Activated CD8-positive, alpha-beta T cell treated with anti-CD3 and anti-CD28 coated beads, Interleukin-2, amount 10 ng/mL, durations not matched to agents 7 days and 5 days (primary cell): ENCODE measurements at regions not wholly inside any gene's neighbourhood (a gene's known extent, or its start where the extent isn't known, plus 50 kb on each side); places are given as distances from the start of the nearest gene placed in this dataset.

Experiments used
- ATAC-seq: fragments of 150-1000 bp; cut with Tn5 transposase; one replicate; pipeline ENCODE4 v1.10.0; 2021; ENCODE audit warnings: moderate library complexity
- CTCF ChIA-PET: fragments of 350-600 bp; sonication (Branson Sonifier 250); formaldehyde crosslinking; loops from one replicate; lab custom pipeline; 2021; ENCODE audit warnings: antibody characterized with exemption; lab: Charles Lee
- POLR2A ChIA-PET: fragments of 350-600 bp; sonication (Branson Sonifier 250); formaldehyde crosslinking; loops from one replicate; lab custom pipeline; 2021; ENCODE audit warnings: antibody characterized with exemption; lab: Charles Lee
- DNase-seq: peaks from one replicate; pipeline ENCODE4 v3.0.0-alpha.2; 2020
- H3K27ac Mint-ChIP-seq: one replicate; pipeline ENCODE4 v1.8.0; 2021; ENCODE audit warnings: mild to moderate bottlenecking, mixed read lengths
- H3K27me3 Mint-ChIP-seq: one replicate; pipeline ENCODE4 v1.8.0; 2021; ENCODE audit warnings: low read depth, mixed read lengths
- H3K36me3 Mint-ChIP-seq: one replicate; pipeline ENCODE4 v1.8.0; 2021; ENCODE audit warnings: low read depth, mixed read lengths
- H3K4me1 Mint-ChIP-seq: one replicate; pipeline ENCODE4 v1.8.0; 2021; ENCODE audit warnings: low read depth, mixed read lengths
- H3K4me3 Mint-ChIP-seq: one replicate; pipeline ENCODE4 v1.8.0; 2021; ENCODE audit warnings: mild to moderate bottlenecking, mixed read lengths
- H3K9me3 Mint-ChIP-seq: one replicate; pipeline ENCODE4 v1.8.0; 2022; ENCODE audit warnings: mixed read lengths; ENCODE audit not compliant: insufficient read depth

- no peaks in the 10 kb centered on the region for H3K4me1 Mint-ChIP-seq
- ChIA-PET POLR2A (interaction anchor here (0.6 kb wide), 1 partner anchor 41 kb away, joined by 3 read pairs; no protein-coding TSS in a partner anchor), CTCF (no interaction called here)
- H3K9me3 Mint-ChIP-seq: no peaks in the 10 kb centered on the region
- H3K36me3 Mint-ChIP-seq: no peaks in the 10 kb centered on the region
- ATAC-seq (no peak), DNase-seq (no peak)
- no peak overlapping the region for H3K27ac Mint-ChIP-seq
- no peak overlapping the region for H3K4me3 Mint-ChIP-seq
- no peaks in the 10 kb centered on the region for H3K27me3 Mint-ChIP-seq
Measured at GRCh38 chr20:60470366-60470765, 512.1 kb downstream of the CDH26 start.

GRCh38 chr20:60473211-60473610 lies 515.0 kb downstream of the CDH26 start:
- DNase-seq (no peak), ATAC-seq (no peak)
- ChIA-PET POLR2A (no interaction called here), CTCF (interaction anchor here (0.6 kb wide), 1 partner anchor 10 kb away, joined by 3 read pairs; no protein-coding TSS in a partner anchor)
- Mint-ChIP-seq H3K36me3 (no peaks in the 10 kb centered on the region), H3K27ac (no peak overlapping the region), H3K9me3 (no peaks in the 10 kb centered on the region), H3K4me1 (no peaks in the 10 kb centered on the region), H3K27me3 (peaks cover 2% of the 10 kb centered on the region), H3K4me3 (no peak overlapping the region)

DNA sequence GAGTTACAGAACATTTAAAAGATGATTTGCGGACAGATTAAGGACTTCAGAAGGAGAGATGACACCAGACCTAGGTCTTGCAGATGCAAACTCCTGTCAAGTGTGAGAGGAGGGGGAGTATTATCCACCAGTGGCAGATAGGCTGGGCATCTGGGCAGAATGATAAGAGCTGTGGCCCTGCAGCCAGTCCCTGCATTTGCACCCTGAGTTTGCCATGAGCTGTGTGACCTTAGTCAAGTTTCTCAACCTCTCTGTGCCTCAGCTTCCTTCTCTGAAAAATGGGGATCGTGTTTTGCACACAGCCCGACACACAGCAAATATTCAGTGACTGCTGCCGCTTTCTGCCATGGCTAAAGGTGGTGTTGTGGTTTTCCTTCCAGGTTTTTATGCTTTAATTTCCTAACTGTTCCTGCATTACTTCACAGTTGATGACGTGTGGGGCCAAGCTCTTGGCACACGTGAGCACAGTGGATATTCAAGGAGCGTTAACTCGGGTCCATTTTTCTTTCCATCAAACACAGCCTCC lies 516.2 kb downstream of the CDH26 start:
- H3K9me3 Mint-ChIP-seq: no peaks in the 10 kb centered on the region
- no peaks in the 10 kb centered on the region for H3K36me3 Mint-ChIP-seq
- H3K27me3 Mint-ChIP-seq: peaks cover 4% of the 10 kb centered on the region
- no peak overlapping the region for H3K4me3 Mint-ChIP-seq
- DNase-seq (no peak), ATAC-seq (no peak)
- H3K27ac Mint-ChIP-seq: no peak overlapping the region
- H3K4me1 Mint-ChIP-seq: no peaks in the 10 kb centered on the region
- CTCF ChIA-PET: no interaction called here
- POLR2A ChIA-PET: no interaction called here

GRCh38 chr20:60476045-60476444 lies 517.8 kb downstream of the CDH26 start:
- peaks cover 4% of the 10 kb centered on the region for H3K27me3 Mint-ChIP-seq
- H3K36me3 Mint-ChIP-seq: no peaks in the 10 kb centered on the region
- no peak for ATAC-seq
- H3K4me1 Mint-ChIP-seq: no peaks in the 10 kb centered on the region
- ChIA-PET POLR2A (no interaction called here), CTCF (no interaction called here)
- no peak overlapping the region for H3K4me3 Mint-ChIP-seq
- H3K27ac Mint-ChIP-seq: no peak overlapping the region
- DNase-seq: no peak
- no peaks in the 10 kb centered on the region for H3K9me3 Mint-ChIP-seq

GRCh38 chr20:60477958-60478357 lies 519.7 kb downstream of the CDH26 start:
- DNase-seq: no peak
- no peak overlapping the region for H3K4me3 Mint-ChIP-seq
- peaks cover 4% of the 10 kb centered on the region for H3K27me3 Mint-ChIP-seq
- no peaks in the 10 kb centered on the region for H3K9me3 Mint-ChIP-seq
- ChIA-PET POLR2A (no interaction called here), CTCF (no interaction called here)
- H3K27ac Mint-ChIP-seq: no peak overlapping the region
- H3K4me1 Mint-ChIP-seq: no peaks in the 10 kb centered on the region
- H3K36me3 Mint-ChIP-seq: no peaks in the 10 kb centered on the region
- ATAC-seq: no peak

GRCh38 chr20:60478533-60478932 lies 520.3 kb downstream of the CDH26 start:
- Mint-ChIP-seq H3K4me3 (no peak overlapping the region), H3K4me1 (no peaks in the 10 kb centered on the region), H3K27me3 (peaks cover 4% of the 10 kb centered on the region), H3K36me3 (no peaks in the 10 kb centered on the region), H3K9me3 (no peaks in the 10 kb centered on the region), H3K27ac (no peak overlapping the region)
- ATAC-seq (no peak), DNase-seq (no peak)
- POLR2A ChIA-PET: interaction anchor here (0.6 kb wide), 1 partner anchor 531 kb away, joined by 3 read pairs; no protein-coding TSS in a partner anchor
- CTCF ChIA-PET: no interaction called here

GRCh38 chr20:60480950-60481742 lies 522.9 kb downstream of the CDH26 start:
- Mint-ChIP-seq H3K4me3 (no peak overlapping the region), H3K27me3 (peaks cover 4% of the 10 kb centered on the region)

GRCh38 chr20:60481743-60482133 lies 523.5 kb downstream of the CDH26 start:
- peaks cover 4% of the 10 kb centered on the region for H3K27me3 Mint-ChIP-seq
- H3K36me3 Mint-ChIP-seq: no peaks in the 10 kb centered on the region
- no peak for ATAC-seq
- ChIA-PET CTCF (no interaction called here), POLR2A (no interaction called here)
- H3K4me1 Mint-ChIP-seq: no peaks in the 10 kb centered on the region
- DNase-seq: no peak
- H3K9me3 Mint-ChIP-seq: no peaks in the 10 kb centered on the region
- H3K4me3 Mint-ChIP-seq: no peak overlapping the region
- H3K27ac Mint-ChIP-seq: no peak overlapping the region

More at GRCh38 chr20:60480950-60481742, 522.9 kb downstream of the CDH26 start:
- Mint-ChIP-seq H3K27ac (no peak overlapping the region), H3K36me3 (no peaks in the 10 kb centered on the region), H3K4me1 (no peaks in the 10 kb centered on the region), H3K9me3 (no peaks in the 10 kb centered on the region)
- ATAC-seq (no peak), DNase-seq (no peak)
- ChIA-PET CTCF (no interaction called here), POLR2A (no interaction called here)

DNA sequence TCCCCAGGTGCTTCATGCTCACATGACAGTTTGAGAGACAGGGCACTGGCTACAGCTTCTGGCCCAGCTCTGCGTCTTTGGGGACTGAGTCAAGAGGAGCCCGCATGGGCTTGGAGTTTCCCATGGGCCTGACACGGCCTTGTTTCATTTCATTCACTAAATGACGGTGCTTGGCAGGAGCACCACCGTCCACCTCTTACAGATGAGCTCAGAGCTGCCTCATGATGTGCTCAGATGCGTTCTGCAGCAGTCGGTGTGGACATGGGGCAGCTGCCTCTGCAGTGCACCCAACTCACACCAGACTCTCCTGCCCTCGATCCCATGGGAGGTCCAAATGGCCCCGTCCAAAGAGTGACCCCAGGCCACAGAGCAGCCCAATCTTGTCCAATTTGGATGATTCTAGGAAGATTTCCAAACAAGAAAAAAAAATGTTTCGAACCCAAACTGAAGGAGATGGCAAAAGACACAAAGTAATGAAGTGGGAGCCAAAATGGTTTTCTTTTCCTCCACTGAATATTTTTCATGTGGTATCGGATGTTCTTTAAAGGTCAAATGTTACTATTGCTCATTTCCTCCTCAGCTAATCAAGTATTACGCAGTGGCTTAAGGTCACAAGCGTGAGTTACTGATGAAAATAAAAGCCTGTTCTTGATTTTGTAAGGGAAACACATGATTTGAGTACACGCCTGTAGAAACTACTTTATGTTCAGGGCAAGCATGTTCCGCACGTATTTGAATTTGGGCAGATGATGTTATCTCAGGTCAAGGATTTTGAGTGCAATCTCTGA lies 524.2 kb downstream of the CDH26 start:
- H3K27ac Mint-ChIP-seq: no peak overlapping the region
- no peaks in the 10 kb centered on the region for H3K36me3 Mint-ChIP-seq
- H3K27me3 Mint-ChIP-seq: peaks cover 4% of the 10 kb centered on the region
- H3K9me3 Mint-ChIP-seq: no peaks in the 10 kb centered on the region
- no peak for DNase-seq
- H3K4me1 Mint-ChIP-seq: no peaks in the 10 kb centered on the region
- no peak overlapping the region for H3K4me3 Mint-ChIP-seq
- ChIA-PET POLR2A (no interaction called here), CTCF (interaction anchor here (0.6 kb wide), 1 partner anchor 9 kb away, joined by 3 read pairs; no protein-coding TSS in a partner anchor)
- ATAC-seq: no peak

- Mint-ChIP-seq H3K4me3 (no peak overlapping the region), H3K27me3 (peaks cover under 1% of the 10 kb centered on the region), H3K36me3 (no peaks in the 10 kb centered on the region), H3K4me1 (no peaks in the 10 kb centered on the region), H3K9me3 (no peaks in the 10 kb centered on the region), H3K27ac (no peak overlapping the region)
- ATAC-seq (no peak), DNase-seq (no peak)
- ChIA-PET CTCF (no interaction called here), POLR2A (no interaction called here)
Measured at GRCh38 chr20:60483371-60483770, 525.1 kb downstream of the CDH26 start.

GRCh38 chr20:60484316-60484715 lies 526.1 kb downstream of the CDH26 start:
- H3K4me3 Mint-ChIP-seq: no peak overlapping the region
- H3K27ac Mint-ChIP-seq: no peak overlapping the region
- CTCF ChIA-PET: no interaction called here
- ATAC-seq: no peak
- no peak for DNase-seq
- H3K9me3 Mint-ChIP-seq: no peaks in the 10 kb centered on the region
- H3K4me1 Mint-ChIP-seq: no peaks in the 10 kb centered on the region
- no peaks in the 10 kb centered on the region for H3K36me3 Mint-ChIP-seq
- POLR2A ChIA-PET: no interaction called here
- H3K27me3 Mint-ChIP-seq: no peaks in the 10 kb centered on the region
